Medulla oblongata (tissue), 1 donor: ENCODE measurements at regions not wholly inside any gene's neighbourhood (a gene's known extent, or its start where the extent isn't known, plus 50 kb on each side); places are given as distances from the start of the nearest gene placed in this dataset.

Source experiments
- DNase-seq: peaks from one replicate; pipeline ENCODE4 v3.0.0-alpha.2; 2015; ENCODE audit errors: extremely low spot score

DNA sequence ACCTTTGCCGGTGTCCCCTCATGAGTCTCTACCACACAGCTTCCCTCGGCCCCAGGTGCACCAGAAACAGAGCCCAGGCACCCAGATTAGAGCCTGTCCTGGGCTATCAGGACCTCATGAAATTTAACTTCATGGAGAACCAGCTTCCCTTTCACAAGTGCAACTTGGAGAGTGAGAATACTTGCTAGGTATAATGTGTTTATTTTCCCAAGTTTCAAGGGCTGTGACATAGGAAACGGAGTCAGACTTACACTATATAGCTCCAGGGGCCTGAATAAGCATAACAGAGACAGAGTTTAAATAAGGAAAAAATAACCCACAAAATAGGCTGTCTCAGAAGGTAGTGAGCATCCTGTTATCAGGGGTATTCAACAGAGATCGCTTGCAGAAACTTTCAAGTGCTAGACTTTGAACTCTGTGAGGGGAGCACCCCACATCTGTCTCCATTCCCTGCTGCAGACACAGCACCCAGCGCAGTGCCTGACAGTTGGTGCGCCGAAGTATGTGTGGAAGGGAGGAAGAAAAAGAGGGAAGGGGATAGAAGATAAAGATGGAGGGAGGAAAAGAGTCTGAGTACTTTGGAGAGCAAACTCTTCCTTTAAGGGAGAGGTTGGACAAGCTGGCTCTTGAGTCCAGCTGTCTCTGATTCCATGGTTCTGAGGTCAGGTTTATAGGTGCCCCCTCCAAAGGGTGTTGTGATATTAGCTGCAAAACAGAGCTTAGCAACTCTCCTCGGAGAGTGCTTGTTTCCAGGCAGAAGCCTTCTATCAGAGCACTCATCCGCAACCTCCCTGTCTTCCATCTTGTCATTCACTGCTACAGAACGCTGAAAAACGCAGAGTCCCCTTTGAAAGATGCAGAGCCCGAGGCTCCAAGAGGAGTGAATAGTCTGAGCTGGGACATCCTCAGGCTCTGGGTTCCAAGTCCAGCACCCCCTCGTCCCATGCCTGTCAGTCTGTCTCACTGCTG is 84.8 kb downstream of the CPN2 start:
- no peak for DNase-seq

DNA sequence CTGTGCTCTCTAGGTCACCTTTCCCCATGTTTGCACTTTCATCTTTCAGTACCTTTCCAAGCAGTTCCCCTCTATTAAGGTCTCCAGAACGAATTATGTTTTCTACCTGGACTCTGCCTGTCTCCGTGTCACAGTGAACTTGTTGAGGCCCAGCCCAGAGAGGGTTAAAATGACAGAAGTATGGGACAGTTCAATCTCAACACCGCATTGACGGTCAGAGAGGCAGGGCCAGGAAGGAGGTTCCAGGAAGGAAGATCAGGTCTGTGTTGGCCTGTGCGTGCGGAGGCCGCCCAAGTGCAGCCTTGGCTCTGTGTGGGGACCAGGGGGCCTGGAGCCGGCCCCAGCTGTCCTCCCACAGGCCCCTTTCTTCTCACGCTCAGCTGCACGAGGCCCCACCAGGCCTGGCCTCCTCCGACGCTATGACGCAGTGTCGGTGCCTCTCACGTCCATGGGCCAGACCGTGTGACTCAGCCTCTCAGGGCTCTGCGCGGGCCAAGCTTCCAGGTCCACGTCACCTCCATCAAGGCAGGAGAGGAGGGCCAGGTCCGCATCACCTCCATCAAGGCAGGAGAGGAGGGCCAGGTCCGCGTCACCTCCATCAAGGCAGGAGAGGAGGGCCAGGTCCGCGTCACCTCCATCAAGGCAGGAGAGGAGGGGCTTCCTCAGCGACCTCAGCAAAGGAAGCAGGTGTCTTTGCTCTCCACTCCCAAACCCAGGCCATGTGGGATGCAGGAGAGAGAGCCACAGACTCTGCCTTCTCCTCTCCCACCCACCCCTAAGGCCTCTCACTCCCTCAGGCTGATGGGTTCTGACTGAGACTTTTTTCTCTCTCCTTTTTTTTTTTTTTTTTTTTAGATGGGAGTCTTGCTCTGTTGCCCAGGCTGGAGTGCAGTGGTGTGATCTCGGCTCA is 83.1 kb downstream of the CPN2 start:
- DNase-seq, result no peak

DNA sequence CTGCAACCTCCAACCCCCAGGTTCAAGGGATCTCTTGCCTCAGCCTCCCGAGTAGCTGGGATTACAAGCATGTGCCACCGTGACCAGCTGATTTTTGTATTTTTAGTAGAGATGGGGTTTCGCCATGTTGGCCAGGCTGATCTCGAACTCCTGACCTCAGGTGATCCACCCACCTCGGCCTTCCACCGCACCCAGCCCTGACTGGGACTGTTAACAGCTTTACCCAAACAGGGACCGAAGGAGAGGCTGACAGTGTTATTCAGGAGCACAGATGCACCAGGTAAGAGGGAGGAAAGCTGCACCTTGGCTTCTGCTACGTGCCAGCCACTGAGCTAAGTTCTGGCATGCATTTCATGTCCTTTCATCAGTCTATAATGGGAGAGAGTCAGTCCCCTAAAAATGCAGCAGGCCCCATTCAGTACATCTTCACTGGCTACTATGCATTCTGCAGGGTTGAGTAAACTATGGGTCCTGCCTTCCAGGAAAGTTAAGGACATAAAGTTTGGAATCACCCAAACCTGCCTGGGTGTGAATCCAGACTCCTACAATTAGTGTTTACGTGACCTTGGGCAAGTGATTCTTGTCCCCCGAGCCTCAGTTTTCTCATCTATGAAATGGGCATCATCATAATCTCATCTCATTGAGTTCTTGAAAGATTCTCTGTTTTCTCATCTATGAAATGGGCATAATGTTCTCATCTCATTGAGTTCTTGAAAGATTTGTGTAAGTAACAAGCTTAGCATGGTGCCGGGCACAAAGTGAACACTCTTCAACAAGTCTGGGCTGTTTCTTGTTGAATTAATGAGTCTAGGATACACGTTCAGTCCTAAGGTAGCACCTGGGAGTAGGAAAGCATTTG is 82.2 kb downstream of the CPN2 start:
- no peak for DNase-seq

DNA sequence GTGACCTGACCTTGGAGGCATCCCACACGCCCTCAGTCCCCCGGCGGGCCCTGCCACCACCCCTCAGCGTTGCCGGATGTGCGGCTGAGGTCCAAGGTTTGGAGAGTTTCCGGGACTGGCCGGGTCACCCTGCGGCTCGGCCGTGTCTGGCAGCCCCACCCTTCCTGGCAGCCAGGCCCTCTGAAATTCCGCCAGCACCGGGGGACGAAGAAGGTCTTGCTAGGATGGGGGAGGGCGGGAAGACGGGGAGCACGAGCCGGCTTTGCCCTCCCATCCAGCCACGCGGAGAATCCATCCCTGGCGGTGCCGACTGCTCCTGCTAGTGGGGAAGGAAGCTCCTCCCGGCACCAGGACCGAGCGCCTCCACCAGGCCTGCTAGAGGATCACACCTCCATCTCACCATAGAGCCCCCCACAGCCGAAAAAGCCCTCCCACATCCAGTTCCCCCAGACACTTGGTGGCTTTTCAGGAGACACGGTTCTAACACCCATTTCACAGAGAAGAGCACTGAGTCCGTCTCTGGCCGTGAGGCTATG is 81.5 kb downstream of the CPN2 start:
- peak; percentile 50 for DNase-seq

GRCh38 chr3:194270627-194271459 is 80.3 kb downstream of the CPN2 start:
- peak; percentile 98 for DNase-seq

DNA sequence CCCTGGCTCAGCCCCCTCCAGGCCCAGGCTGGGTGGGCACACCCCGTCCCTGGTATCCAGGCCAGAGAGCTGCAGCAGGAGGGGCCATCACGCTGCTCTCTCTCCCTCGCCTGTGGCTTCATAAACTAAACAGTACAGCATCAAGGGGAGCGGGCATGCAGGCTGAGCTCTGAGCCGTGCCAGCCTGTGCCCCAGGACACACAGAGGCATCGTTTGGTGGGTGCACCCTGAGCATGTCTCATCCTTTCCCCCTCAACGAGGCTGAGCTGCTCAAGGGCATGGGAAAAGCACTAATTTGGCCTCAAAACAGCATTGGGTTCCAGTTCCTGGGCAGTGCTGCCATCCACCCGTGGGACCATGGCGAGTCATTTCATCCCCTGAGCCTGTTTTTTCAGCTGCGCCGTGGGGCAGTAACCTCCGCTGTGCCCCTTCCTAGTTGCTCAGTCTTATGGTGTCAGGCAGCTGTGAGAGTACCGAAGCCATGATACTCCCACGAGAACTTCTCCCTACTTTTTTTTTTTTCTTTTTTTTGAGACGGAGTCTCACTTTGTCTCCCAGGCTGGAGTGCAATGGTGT is 79.6 kb downstream of the CPN2 start:
- no peak for DNase-seq

GRCh38 chr3:194272221-194272620 is 78.9 kb downstream of the CPN2 start:
- DNase-seq, result no peak

GRCh38 chr3:194272861-194273742 is 78.0 kb downstream of the CPN2 start:
- DNase-seq, result no peak

DNA sequence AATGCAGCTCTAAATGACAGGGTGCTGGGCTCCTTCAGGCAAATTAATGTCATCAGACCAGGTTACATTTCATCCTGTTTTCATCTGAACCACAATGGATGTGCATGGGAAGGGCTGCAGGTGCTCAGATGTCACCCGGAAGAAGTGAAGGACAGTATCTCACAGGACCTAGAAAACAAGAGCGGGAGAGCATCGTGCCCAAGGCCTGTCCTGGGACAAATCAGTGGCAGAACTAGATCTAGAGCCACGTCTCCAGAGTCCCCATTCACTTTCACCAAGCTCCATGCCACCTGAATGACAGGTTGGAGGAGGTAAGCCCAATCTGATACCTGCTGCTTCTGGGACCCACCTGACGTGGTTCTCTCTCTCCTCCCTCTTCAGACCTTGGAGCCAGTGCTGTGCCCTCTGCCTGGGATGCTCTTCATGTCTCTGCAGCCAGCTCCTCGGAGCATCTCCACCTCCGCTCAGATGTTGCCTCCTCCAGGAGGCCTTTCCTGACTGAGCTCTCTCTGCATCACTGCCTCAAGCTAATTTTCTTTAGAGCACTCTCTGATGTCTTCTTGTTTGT is 77.3 kb downstream of the CPN2 start:
- no peak for DNase-seq

GRCh38 chr3:194274424-194275085 is 76.6 kb downstream of the CPN2 start:
- no peak for DNase-seq

GRCh38 chr3:194275291-194275690 is 75.8 kb downstream of the CPN2 start:
- no peak for DNase-seq

GRCh38 chr3:194275721-194276120 is 75.4 kb downstream of the CPN2 start:
- no peak for DNase-seq

DNA sequence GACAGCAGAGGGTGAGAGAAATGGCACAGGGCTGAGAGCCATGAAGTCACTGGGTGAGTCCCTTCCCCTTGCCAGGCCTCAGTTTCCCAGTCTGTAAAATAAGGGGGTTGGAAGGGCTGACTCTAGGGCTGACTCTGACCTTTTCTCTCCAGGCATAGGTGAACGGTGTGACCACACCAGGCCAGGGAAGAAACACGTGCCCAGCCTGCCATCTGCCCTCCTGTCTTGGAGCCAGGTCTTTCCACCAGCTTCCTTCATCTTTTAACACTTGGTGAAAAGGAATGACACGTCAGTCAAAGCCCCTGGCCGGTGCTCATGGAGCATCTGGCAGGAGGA is 74.4 kb downstream of the CPN2 start:
- no peak for DNase-seq

GRCh38 chr3:194277104-194277785 is 73.9 kb downstream of the CPN2 start:
- peak; percentile 40 for DNase-seq

DNA sequence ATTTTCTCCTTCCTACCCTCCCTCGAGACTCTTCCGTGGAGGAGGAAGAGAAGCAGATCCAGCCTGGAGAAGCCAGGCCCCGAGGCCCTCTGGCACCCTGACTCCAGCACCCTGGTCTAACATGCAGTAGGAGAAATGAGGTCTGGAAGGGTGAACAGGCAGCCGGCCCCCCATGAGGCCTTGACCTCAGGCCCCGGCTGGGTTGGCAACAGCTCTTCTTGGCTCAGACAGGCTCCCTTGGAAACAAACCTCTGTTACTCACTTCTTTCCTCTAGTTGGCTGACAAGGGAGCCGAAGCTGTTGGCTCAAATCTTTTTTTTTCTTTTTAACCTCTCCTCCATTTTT is 73.4 kb downstream of the CPN2 start:
- DNase-seq, result peak; percentile 50

DNA sequence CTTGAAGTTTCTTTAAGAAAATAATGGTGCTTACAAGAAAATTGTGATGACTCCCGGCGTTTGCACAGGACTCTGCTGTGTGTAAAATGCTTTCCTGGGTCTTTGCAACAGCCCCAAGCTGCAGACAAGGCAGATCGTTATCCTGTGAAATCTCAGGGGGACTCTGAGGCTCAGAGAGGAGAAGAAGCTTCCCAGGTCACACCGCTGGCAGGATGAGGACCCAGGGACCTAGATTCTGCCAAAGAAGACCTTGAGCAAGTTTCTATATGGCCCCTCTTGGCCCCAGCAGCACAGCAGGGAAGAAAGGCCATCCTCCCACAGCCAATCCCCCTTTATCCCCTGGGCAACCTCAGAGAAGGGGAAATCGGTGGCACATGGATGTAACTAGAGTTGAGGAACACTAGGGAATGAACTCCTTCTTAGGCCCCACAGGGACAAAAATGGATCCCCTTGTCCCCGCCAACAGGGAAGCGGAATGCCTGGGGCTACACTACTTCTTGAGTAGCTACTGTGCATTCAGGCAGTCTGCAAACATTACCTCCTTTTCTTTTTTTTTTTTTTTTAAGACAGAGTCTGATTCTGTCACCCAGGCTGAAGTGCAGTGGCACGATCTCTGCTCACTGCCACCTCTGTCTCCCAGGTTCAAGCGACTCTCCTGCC is 72.8 kb downstream of the CPN2 start:
- no peak for DNase-seq

DNA sequence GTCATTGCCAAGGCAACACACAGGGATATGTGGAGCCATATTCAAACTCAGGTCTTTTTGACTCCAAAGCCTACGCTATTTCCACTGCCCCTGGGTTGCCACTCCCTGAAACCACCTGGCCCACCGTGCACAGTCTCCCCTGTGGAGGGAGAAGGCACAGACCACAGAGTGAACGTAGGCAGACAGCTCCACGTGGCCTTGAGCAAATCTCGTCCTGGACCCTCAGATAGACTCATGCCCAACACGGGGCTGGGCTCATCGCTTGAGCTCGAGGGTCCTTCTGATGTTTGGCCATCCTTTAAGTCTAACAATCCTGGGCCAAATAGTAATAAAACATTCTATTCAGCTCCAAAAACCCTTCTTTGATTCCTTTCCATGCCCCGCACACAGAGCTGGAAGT is 72.0 kb downstream of the CPN2 start:
- no peak for DNase-seq
